HCT116 (cell line): ENCODE measurements at regions not wholly inside any gene's neighbourhood (a gene's known extent, or its start where the extent isn't known, plus 50 kb on each side); places are given as distances from the start of the nearest gene placed in this dataset.

Experiments
- ATAC-seq: fragments of 200-7000 bp; cut with Tn5 transposase; 2 replicates; pipeline ENCODE4 v1.9.1; 2020; ENCODE audit warnings: mild to moderate bottlenecking, moderate library complexity
- BruUV-seq: library from RNA; stranded (reverse); fragments of 400-500 nt; replicated peaks from 2 replicates; lab custom pipeline; 2021; lab: Mats Ljungman, UMichigan
- CTCF ChIA-PET: fragments of 300-600 bp; sonication (Branson Sonifier 250); formaldehyde crosslinking; loops from one replicate; lab custom pipeline; 2021; ENCODE audit warnings: antibody characterized with exemption; lab: Charles Lee
- POLR2A ChIA-PET: fragments of 300-600, 350-600 bp; sonication (Branson Sonifier 250); formaldehyde crosslinking; loops from one replicate; lab custom pipeline; 2021; ENCODE audit warnings: antibody characterized with exemption; lab: Charles Lee
- RAD21 ChIA-PET, 2 experiments: fragments of 300-600 bp; sonication (Branson Sonifier 250); formaldehyde crosslinking; loops; one replicate each; lab custom pipeline; 2023; ENCODE audit warnings: low total read pairs in 2 of 2; ENCODE audit not compliant: uncharacterized antibody in 2 of 2, unreplicated experiment in 2 of 2, low non-redundant PET in 1 of 2; lab: Charles Lee
- DNase-seq: peaks from one replicate; pipeline ENCODE4 v3.0.0-alpha.2; 2010; ENCODE audit warnings: low read depth, low spot score
- H2AFZ ChIP-seq: fragments of 200-600 bp; shearing (Covaris generic), sonication (generic); 2 replicates; pipeline ENCODE4 v1.6.1; 2017; ENCODE audit warnings: low read depth, mixed run types, mixed read lengths, antibody characterized with exemption, low read length; ENCODE audit not compliant: poor library complexity, severe bottlenecking
- H3K27ac ChIP-seq: 2 replicates; pipeline ENCODE4 v1.5.1; 2012; ENCODE audit warnings: low read depth, low read length
- H3K27me3 ChIP-seq: fragments of 200-600 bp; sonication (generic); 2 replicates; pipeline ENCODE4 v1.6.1; 2016; ENCODE audit warnings: mixed run types, low read length, mixed read lengths; ENCODE audit not compliant: insufficient read depth
- H3K36me3 ChIP-seq, 2 experiments: fragments of 200-500 bp in 1 of 2; fragments of 200-600 bp in 1 of 2; sonication (Bioruptor generic) in 1 of 2; sonication (generic) in 1 of 2; 2 replicates each; pipeline versions ENCODE4 v1.5.1 to v1.6.1; 2014 to 2016; ENCODE audit warnings: low read length in 2 of 2, inconsistent platforms in 1 of 2, mixed read lengths in 1 of 2, mixed run types in 1 of 2; ENCODE audit not compliant: insufficient read depth in 2 of 2, control insufficient read depth in 1 of 2
- H3K4me1 ChIP-seq, 2 experiments: fragments of 200-600 bp in 1 of 2; sonication (generic) in 1 of 2; 2 replicates each; pipeline versions ENCODE4 v1.5.1 to v1.6.1; 2012 to 2017; ENCODE audit warnings: low read length in 2 of 2, inconsistent platforms in 1 of 2, mild to moderate bottlenecking in 1 of 2, mixed read lengths in 1 of 2, mixed run types in 1 of 2, moderate library complexity in 1 of 2; ENCODE audit not compliant: insufficient read depth in 2 of 2, control insufficient read depth in 1 of 2
- H3K4me2 ChIP-seq: fragments of 200-600 bp; sonication (generic); 2 replicates; pipeline ENCODE4 v1.6.1; 2017; ENCODE audit warnings: mixed run types, low read length, mixed read lengths
- H3K4me3 ChIP-seq, 2 experiments: fragments of 200-600 bp in 1 of 2; sonication (generic) in 1 of 2; replicated peaks in 1 of 2; 2 replicates each; pipeline ENCODE4 v1.5.1; 2011 to 2016; ENCODE audit warnings: low read length in 2 of 2, control low read depth in 1 of 2, low read depth in 1 of 2, mild to moderate bottlenecking in 1 of 2, mixed read lengths in 1 of 2, mixed run types in 1 of 2
- H3K79me2 ChIP-seq: fragments of 200-600 bp; sonication (generic); 2 replicates; pipeline ENCODE4 v1.6.1; 2017; ENCODE audit warnings: mild to moderate bottlenecking, mixed run types, low read length, moderate library complexity, mixed read lengths; ENCODE audit not compliant: insufficient read depth
- H3K9ac ChIP-seq: fragments of 200-600 bp; sonication (generic); 2 replicates; pipeline ENCODE4 v1.6.1; 2016; ENCODE audit warnings: low read length, mixed read lengths
- H3K9me2 ChIP-seq: fragments of 200-600 bp; sonication (generic), shearing (Covaris generic); 2 replicates; pipeline ENCODE4 v1.6.1; 2017; ENCODE audit warnings: mixed run types, mild to moderate bottlenecking, moderate library complexity; ENCODE audit not compliant: insufficient read depth
- H3K9me3 ChIP-seq, 2 experiments: fragments of 200-500 bp in 1 of 2; fragments of 200-600 bp in 1 of 2; sonication (Bioruptor generic) in 1 of 2; sonication (generic) in 1 of 2; 2 replicates each; pipeline ENCODE4 v1.6.1; 2014 to 2017; ENCODE audit warnings: low read length in 2 of 2, mixed read lengths in 2 of 2, inconsistent platforms in 1 of 2, low read depth in 1 of 2, mild to moderate bottlenecking in 1 of 2, mixed run types in 1 of 2, moderate library complexity in 1 of 2; ENCODE audit not compliant: control insufficient read depth in 1 of 2, insufficient read depth in 1 of 2
- H4K20me1 ChIP-seq: fragments of 200-600 bp; sonication (generic), shearing (Covaris generic); 2 replicates; pipeline ENCODE4 v1.6.1; 2017; ENCODE audit warnings: mixed run types, mild to moderate bottlenecking, moderate library complexity; ENCODE audit not compliant: insufficient read depth
- CEBPB ChIP-seq: IDR thresholded peaks from 2 replicates; pipeline ENCODE4 v1.6.1; 2012; ENCODE audit warnings: low read depth
- EZH2 ChIP-seq: fragments of 200-600 bp; sonication (generic); IDR thresholded peaks from 2 replicates; pipeline ENCODE4 v1.6.1; 2017; ENCODE audit warnings: antibody characterized with exemption, mixed run types
- EZH2phosphoT487 ChIP-seq: fragments of 200-600 bp; IDR thresholded peaks from 2 replicates; pipeline ENCODE4 v1.6.1; 2018; ENCODE audit warnings: antibody characterized with exemption, borderline replicate concordance
- FOSL1 ChIP-seq: IDR thresholded peaks from 2 replicates; pipeline ENCODE4 v1.6.1; 2012; ENCODE audit warnings: low read depth
- POLR2AphosphoS5 ChIP-seq: IDR thresholded peaks from 2 replicates; pipeline ENCODE4 v1.6.1; 2011; ENCODE audit warnings: mild to moderate bottlenecking, low read depth, low read length, moderate library complexity
- RAD21 ChIP-seq: IDR thresholded peaks from 2 replicates; pipeline ENCODE4 v1.6.1; 2012; ENCODE audit warnings: low read depth, mild to moderate bottlenecking
- REST ChIP-seq: IDR thresholded peaks from 2 replicates; pipeline ENCODE4 v1.6.1; 2012; ENCODE audit warnings: low read depth
- SIN3A ChIP-seq: IDR thresholded peaks from 2 replicates; pipeline ENCODE4 v1.6.1; 2012; ENCODE audit warnings: low read depth
- SP1 ChIP-seq: IDR thresholded peaks from 2 replicates; pipeline ENCODE4 v1.6.1; 2012; ENCODE audit warnings: low read depth
- SRF ChIP-seq: IDR thresholded peaks from 2 replicates; pipeline ENCODE4 v1.6.1; 2012; ENCODE audit warnings: low read depth
- TCF7L2 ChIP-seq: IDR thresholded peaks from 2 replicates; pipeline ENCODE4 v1.7.0; 2011; ENCODE audit warnings: borderline replicate concordance, inconsistent platforms; ENCODE audit not compliant: insufficient read depth, insufficient read length; ENCODE audit errors: extremely low read depth
- ZFX ChIP-seq: fragments of 450-650 bp; IDR thresholded peaks from 2 replicates; pipeline ENCODE4 v1.6.1; 2017
- ZNF274 ChIP-seq: fragments of 200-500 bp; sonication (Bioruptor generic); IDR thresholded peaks from 2 replicates; pipeline ENCODE4 v1.6.1; 2014; ENCODE audit warnings: mild to moderate bottlenecking, low read depth, low read length, inconsistent platforms
- intact Hi-C: fragments of 100-400 bp; cut with micrococcal nuclease; formaldehyde crosslinking; loops from 2 replicates; pipeline ENCODE4 v1.10.0; 2022
- TF ChIP-seq, protein P1 (sequence below): IDR thresholded peaks from 2 replicates; pipeline ENCODE4 v1.6.1; 2012
- TF ChIP-seq, protein P2 (sequence below): IDR thresholded peaks from 2 replicates; pipeline ENCODE4 v1.6.1; 2011; ENCODE audit warnings: mild to moderate bottlenecking, low read length, moderate library complexity; ENCODE audit not compliant: insufficient replicate concordance; ENCODE audit errors: extremely low read depth

DNA sequence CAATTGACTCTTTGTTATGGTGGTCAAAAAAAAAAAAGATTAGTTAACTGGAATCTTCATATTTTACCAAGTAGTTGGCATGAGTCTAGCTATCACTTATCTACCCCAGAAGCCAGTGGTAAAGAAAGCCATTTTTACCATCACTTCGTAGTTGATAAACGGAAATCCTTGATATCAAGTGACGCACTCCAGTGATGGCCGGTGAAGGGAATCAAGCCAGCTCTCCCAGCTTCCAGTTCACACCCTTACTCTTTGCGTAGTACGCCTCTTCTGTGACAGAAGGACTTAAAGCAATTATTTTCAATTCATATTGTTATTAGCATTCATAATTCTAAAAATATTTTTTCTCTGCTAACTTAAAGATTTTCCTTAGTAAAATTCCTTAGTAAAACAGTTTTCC lies 447.9 kb downstream of the GPATCH2 start:
- RAD21 ChIA-PET = no interaction called here
- Histone ChIP-seq H4K20me1 (no peaks in the 10 kb centered on the region), H3K4me1 (no peaks in the 10 kb centered on the region), H3K36me3 (no peaks in the 10 kb centered on the region), H3K9me2 (no peaks in the 10 kb centered on the region), H3K27me3 (no peaks in the 10 kb centered on the region), H2AFZ (no peak overlapping the region), H3K9ac (no peak overlapping the region), H3K9me3 (no peaks in the 10 kb centered on the region), H3K4me3 (no peak overlapping the region), H3K79me2 (no peaks in the 10 kb centered on the region), H3K4me2 (no peak overlapping the region), H3K27ac (no peak overlapping the region)
- CTCF ChIA-PET = no interaction called here
- no peak for ATAC-seq
- no TSS peak for BruUV-seq
- DNase-seq = no peak
- POLR2A ChIA-PET = no interaction called here
- intact Hi-C loops = no loop called here
- TF ChIP-seq EZH2 = no peak

DNA sequence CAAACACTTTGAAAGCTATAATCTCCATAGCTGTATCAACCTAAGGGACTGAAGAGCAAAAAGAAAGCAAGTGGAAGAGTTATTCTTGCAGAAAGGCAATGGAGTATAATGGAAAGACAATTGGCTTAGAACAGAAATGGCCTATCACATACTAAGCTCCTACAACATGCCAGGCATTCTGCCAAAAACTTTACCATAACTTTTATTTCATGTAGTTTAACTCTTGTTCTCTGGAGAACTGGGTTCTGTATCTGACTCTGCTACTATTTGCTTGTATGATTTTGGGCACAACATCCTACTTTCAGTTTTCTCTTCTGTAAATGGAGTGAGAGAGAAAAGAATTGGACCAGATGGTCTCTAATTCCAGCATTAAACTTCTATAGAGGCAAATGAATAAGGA lies 449.1 kb downstream of the GPATCH2 start:
- POLR2A ChIA-PET = no interaction called here
- no peak overlapping the region for H3K4me3 ChIP-seq
- TF ChIP-seq TCF7L2 (no peak), ZNF274 (no peak), EZH2 (no peak), FOSL1 (no peak), REST (no peak), POLR2AphosphoS5 (no peak), ZFX (no peak), SRF (no peak), RAD21 (no peak), CEBPB (no peak), SIN3A (no peak), SP1 (no peak), EZH2phosphoT487 (no peak)
- TF ChIP-seq, protein P1, sequence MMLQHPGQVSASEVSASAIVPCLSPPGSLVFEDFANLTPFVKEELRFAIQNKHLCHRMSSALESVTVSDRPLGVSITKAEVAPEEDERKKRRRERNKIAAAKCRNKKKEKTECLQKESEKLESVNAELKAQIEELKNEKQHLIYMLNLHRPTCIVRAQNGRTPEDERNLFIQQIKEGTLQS = no peak
- TF ChIP-seq, protein P2, sequence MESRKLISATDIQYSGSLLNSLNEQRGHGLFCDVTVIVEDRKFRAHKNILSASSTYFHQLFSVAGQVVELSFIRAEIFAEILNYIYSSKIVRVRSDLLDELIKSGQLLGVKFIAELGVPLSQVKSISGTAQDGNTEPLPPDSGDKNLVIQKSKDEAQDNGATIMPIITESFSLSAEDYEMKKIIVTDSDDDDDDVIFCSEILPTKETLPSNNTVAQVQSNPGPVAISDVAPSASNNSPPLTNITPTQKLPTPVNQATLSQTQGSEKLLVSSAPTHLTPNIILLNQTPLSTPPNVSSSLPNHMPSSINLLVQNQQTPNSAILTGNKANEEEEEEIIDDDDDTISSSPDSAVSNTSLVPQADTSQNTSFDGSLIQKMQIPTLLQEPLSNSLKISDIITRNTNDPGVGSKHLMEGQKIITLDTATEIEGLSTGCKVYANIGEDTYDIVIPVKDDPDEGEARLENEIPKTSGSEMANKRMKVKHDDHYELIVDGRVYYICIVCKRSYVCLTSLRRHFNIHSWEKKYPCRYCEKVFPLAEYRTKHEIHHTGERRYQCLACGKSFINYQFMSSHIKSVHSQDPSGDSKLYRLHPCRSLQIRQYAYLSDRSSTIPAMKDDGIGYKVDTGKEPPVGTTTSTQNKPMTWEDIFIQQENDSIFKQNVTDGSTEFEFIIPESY = no peak

More for the DNA sequence above, 449.1 kb downstream of the GPATCH2 start:
- H2AFZ ChIP-seq = no peak overlapping the region
- no peaks in the 10 kb centered on the region for H3K9me2 ChIP-seq
- H3K9me3 ChIP-seq = no peaks in the 10 kb centered on the region
- no peak overlapping the region for H3K4me2 ChIP-seq
- H4K20me1 ChIP-seq = no peaks in the 10 kb centered on the region
- intact Hi-C loops = no loop called here
- no peaks in the 10 kb centered on the region for H3K79me2 ChIP-seq
- ATAC-seq (no peak), DNase-seq (no peak)
- H3K27me3 ChIP-seq = no peaks in the 10 kb centered on the region
- no peaks in the 10 kb centered on the region for H3K36me3 ChIP-seq
- BruUV-seq = no TSS peak
- ChIA-PET CTCF (no interaction called here), RAD21 (no interaction called here)
- no peaks in the 10 kb centered on the region for H3K4me1 ChIP-seq
- no peak overlapping the region for H3K9ac ChIP-seq
- no peak overlapping the region for H3K27ac ChIP-seq
